Ureter (tissue), 1 donor: ENCODE measurements at regions not wholly inside any gene's neighbourhood (a gene's known extent, or its start where the extent isn't known, plus 50 kb on each side); places are given as distances from the start of the nearest gene placed in this dataset.
"Not testable (repeated sequence)": the region's sequence is repeated elsewhere in the genome, so short reads cannot be mapped to it uniquely, and the experiment has no call there.

Source experiments
- DNase-seq: peaks from one replicate; pipeline ENCODE4 v3.0.0-alpha.2; 2020; ENCODE audit warnings: low spot score
- donor health status: DM: yes; HTN: yes; CAD: no.

- DNase-seq: no peak
Measured at GRCh38 chr6:68237205-68237604, 397.9 kb upstream of the ADGRB3 start.

GRCh38 chr6:68235326-68235784, 399.7 kb upstream of the ADGRB3 start:
- no peak for DNase-seq

GRCh38 chr6:68233623-68234022, 401.5 kb upstream of the ADGRB3 start:
- DNase-seq: no peak

GRCh38 chr6:68229566-68229965, 405.5 kb upstream of the ADGRB3 start:
- no peak for DNase-seq

- no peak for DNase-seq
Measured at GRCh38 chr6:68226460-68226859, 408.6 kb upstream of the ADGRB3 start.

GRCh38 chr6:68225729-68226128, 409.4 kb upstream of the ADGRB3 start:
- DNase-seq: no peak

GRCh38 chr6:68211242-68211795, 423.8 kb upstream of the ADGRB3 start:
- no peak for DNase-seq

GRCh38 chr6:68207612-68208011, 427.5 kb upstream of the ADGRB3 start:
- DNase-seq: not testable (repeated sequence)

- no peak for DNase-seq
Measured at GRCh38 chr6:68200929-68201328, 434.2 kb upstream of the ADGRB3 start.

GRCh38 chr6:68197356-68197755, 437.7 kb upstream of the ADGRB3 start:
- DNase-seq: no peak

- no peak for DNase-seq
Measured at GRCh38 chr6:68196645-68197044, 438.4 kb upstream of the ADGRB3 start.

GRCh38 chr6:68195753-68196152, 439.3 kb upstream of the ADGRB3 start:
- not testable (repeated sequence) for DNase-seq

- DNase-seq: no peak
Measured at GRCh38 chr6:68194846-68195478, 440.1 kb upstream of the ADGRB3 start.

- no peak for DNase-seq
Measured at GRCh38 chr6:68192988-68193387, 442.1 kb upstream of the ADGRB3 start.

- no peak for DNase-seq
Measured at GRCh38 chr6:68189217-68189815, 445.8 kb upstream of the ADGRB3 start.

GRCh38 chr6:68186870-68187269, 448.2 kb upstream of the ADGRB3 start:
- DNase-seq: no peak

- DNase-seq: no peak
Measured at GRCh38 chr6:68182386-68182785, 452.7 kb upstream of the ADGRB3 start.

- not testable (repeated sequence) for DNase-seq
Measured at GRCh38 chr6:68181027-68181426, 454.1 kb upstream of the ADGRB3 start.

- no peak for DNase-seq
Measured at GRCh38 chr6:68173616-68174015, 461.5 kb upstream of the ADGRB3 start.

GRCh38 chr6:68169922-68170321, 465.2 kb upstream of the ADGRB3 start:
- no peak for DNase-seq

- DNase-seq: no peak
Measured at GRCh38 chr6:68167604-68168003, 467.5 kb upstream of the ADGRB3 start.

- not testable (repeated sequence) for DNase-seq
Measured at GRCh38 chr6:68160812-68161211, 474.3 kb upstream of the ADGRB3 start.

- DNase-seq: no peak
Measured at GRCh38 chr6:68160348-68160747, 474.7 kb upstream of the ADGRB3 start.
